Ovary (tissue), 7 donors: ENCODE measurements at regions not wholly inside any gene's neighbourhood (a gene's known extent, or its start where the extent isn't known, plus 50 kb on each side); places are given as distances from the start of the nearest gene placed in this dataset.

ENCODE experiments used
- DNase-seq, 5 donors: peaks; one replicate each; pipeline ENCODE4 v3.0.0-alpha.2; 2019 to 2020
- H3K27ac ChIP-seq, 2 donors: fragments of 200-600 bp; one replicate each; pipeline versions ENCODE4 v1.5.1 to v1.8.0; 2019 to 2022
- H3K27me3 ChIP-seq: fragments of 200-600 bp; one replicate; pipeline ENCODE4 v1.8.0; 2022
- H3K36me3 ChIP-seq: fragments of 200-600 bp; sonication (generic); one replicate; pipeline ENCODE4 v1.5.1; 2019
- H3K4me1 ChIP-seq: one replicate; pipeline ENCODE4 v1.8.1; 2013; ENCODE audit warnings: mild to moderate bottlenecking, moderate library complexity; ENCODE audit not compliant: insufficient read depth
- H3K4me3 ChIP-seq: fragments of 200-600 bp; sonication (generic); one replicate; pipeline ENCODE4 v1.5.1; 2017
- H3K9me3 ChIP-seq, 2 donors: fragments of 200-600 bp in 1 of 2; sonication (generic) in 1 of 2; one replicate each; pipeline versions ENCODE4 v1.5.1 to v1.8.1; 2013 to 2019; ENCODE audit warnings: mild to moderate bottlenecking in 1 of 2, moderate library complexity in 1 of 2
- EP300 ChIP-seq: sonication (generic); formaldehyde crosslinking; IDR thresholded peaks from one replicate; pipeline ENCODE4 v1.6.1; 2017; ENCODE audit warnings: antibody characterized with exemption
- POLR2A ChIP-seq: fragments of 450-650 bp; IDR thresholded peaks from one replicate; pipeline ENCODE4 v1.6.1; 2017; ENCODE audit warnings: antibody characterized with exemption, mild to moderate bottlenecking, moderate library complexity
- WGBS, 3 donors: extraction: QIAGEN DNeasy Blood & Tissue Kit in 1 of 3; methylation state at CpG; one replicate each; pipeline versions ENCODE4 v1.1.5 to v1.1.7; 2013 to 2017; 5-methylcytosine and 5-hydroxymethylcytosine counted together
- intact Hi-C, 4 donors: fragments of 100-400 bp; cut with DNase I; formaldehyde crosslinking; loops; one replicate each; pipeline versions ENCODE4 v1.11.0 to v1.15.1; 2022 to 2023
- TF ChIP-seq, protein P1 (sequence below), 3 donors: fragments of 450-650 bp in 2 of 3; fragments of 200-600 bp in 1 of 3; IDR thresholded peaks; one replicate each; pipeline versions ENCODE4 v1.5.1 to v1.8.0; 2016 to 2022; ENCODE audit warnings: antibody characterized with exemption in 3 of 3, mild to moderate bottlenecking in 1 of 3
- donor health status: DM: no; HTN: no; CAD: no; lungs with moderate emphysema.
- donor health status: DM: no; HTN: no; CAD: no.
- donor health status: Bipolar disorder and iron deficiency.
- donor health status: DM: no; HTN: no; CAD: no.
- donor health status: DM: yes; HTN: yes; CAD: no.

DNA sequence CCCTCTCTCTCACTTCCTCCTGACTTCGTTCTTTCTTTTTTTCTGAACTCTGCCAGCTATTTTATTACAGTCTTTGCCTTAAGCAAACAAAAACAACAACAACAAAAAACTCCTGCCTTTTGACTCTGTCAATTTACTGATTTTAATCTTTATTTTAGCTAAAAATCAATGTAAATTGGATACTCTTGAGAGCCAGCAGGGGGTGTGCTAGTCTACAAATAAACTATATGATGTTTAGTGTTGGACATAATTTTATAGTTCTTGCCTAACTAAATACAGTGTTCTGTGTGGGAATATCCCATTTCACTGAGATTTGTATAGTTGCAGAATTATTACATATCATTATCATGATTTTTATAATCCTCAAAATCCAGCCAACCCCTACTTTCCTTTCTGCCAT is 1199.9 kb upstream of the SPRY2 start:
- no peak for TF ChIP-seq EP300
- TF ChIP-seq POLR2A, result no peak
- TF ChIP-seq, protein P1, sequence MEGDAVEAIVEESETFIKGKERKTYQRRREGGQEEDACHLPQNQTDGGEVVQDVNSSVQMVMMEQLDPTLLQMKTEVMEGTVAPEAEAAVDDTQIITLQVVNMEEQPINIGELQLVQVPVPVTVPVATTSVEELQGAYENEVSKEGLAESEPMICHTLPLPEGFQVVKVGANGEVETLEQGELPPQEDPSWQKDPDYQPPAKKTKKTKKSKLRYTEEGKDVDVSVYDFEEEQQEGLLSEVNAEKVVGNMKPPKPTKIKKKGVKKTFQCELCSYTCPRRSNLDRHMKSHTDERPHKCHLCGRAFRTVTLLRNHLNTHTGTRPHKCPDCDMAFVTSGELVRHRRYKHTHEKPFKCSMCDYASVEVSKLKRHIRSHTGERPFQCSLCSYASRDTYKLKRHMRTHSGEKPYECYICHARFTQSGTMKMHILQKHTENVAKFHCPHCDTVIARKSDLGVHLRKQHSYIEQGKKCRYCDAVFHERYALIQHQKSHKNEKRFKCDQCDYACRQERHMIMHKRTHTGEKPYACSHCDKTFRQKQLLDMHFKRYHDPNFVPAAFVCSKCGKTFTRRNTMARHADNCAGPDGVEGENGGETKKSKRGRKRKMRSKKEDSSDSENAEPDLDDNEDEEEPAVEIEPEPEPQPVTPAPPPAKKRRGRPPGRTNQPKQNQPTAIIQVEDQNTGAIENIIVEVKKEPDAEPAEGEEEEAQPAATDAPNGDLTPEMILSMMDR (IDR thresholded peaks at IDR 0.05), result no peak
- no peaks in the 10 kb centered on the region for H3K4me1 ChIP-seq
- no peak for DNase-seq
- H3K27ac ChIP-seq, result no peak overlapping the region
- H3K36me3 ChIP-seq, result no peaks in the 10 kb centered on the region
- H3K9me3 ChIP-seq, result no peaks in the 10 kb centered on the region
- no peaks in the 10 kb centered on the region for H3K27me3 ChIP-seq
- H3K4me3 ChIP-seq, result no peak overlapping the region
- intact Hi-C loops, result no loop called here
- WGBS, 3 donors, result 57 to 76% (median 67%) methylated on average over 1 of the region's 1 CpG

GRCh38 chr13:81539643-81540150 is 1198.8 kb upstream of the SPRY2 start:
- no peaks in the 10 kb centered on the region for H3K27me3 ChIP-seq
- 56 to 69% (median 64%) methylated on average over 7 of the region's 7 CpGs for WGBS, 3 donors
- DNase-seq, result no peak
- H3K9me3 ChIP-seq, result no peaks in the 10 kb centered on the region
- H3K36me3 ChIP-seq, result no peaks in the 10 kb centered on the region
- H3K4me3 ChIP-seq, result no peak overlapping the region
- no peak overlapping the region for H3K27ac ChIP-seq
- H3K4me1 ChIP-seq, result no peaks in the 10 kb centered on the region
- intact Hi-C loops, result no loop called here
- TF ChIP-seq EP300 (no peak), POLR2A (no peak)
- TF ChIP-seq, protein P1 (IDR thresholded peaks at IDR 0.05), result no peak

DNA sequence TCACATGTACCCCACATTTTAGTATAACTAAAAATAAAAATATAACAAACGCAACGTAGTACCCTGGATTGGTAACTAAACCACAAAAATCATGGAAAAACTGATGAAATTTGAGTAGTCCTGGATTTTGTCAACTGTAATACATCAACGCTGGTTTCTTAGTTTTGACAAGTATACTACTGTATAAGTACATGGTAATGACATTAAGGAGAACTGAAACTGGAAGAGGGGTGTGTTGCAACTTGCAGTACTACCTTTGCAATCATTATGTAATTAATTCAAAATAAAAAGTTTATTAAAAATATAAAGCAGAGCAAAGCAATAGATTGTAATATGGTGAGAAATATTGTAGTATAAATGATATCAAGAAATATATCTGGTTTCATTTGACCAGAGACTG is 1158.0 kb upstream of the SPRY2 start:
- H3K27ac ChIP-seq, result no peak overlapping the region
- no peaks in the 10 kb centered on the region for H3K36me3 ChIP-seq
- intact Hi-C loops, result no loop called here
- no peaks in the 10 kb centered on the region for H3K27me3 ChIP-seq
- H3K9me3 ChIP-seq, result no peaks in the 10 kb centered on the region
- TF ChIP-seq EP300, result no peak
- TF ChIP-seq, protein P1 (IDR thresholded peaks at IDR 0.05), result no peak
- no peak for TF ChIP-seq POLR2A
- DNase-seq, result no peak
- H3K4me3 ChIP-seq, result no peak overlapping the region
- no peaks in the 10 kb centered on the region for H3K4me1 ChIP-seq
- WGBS, 3 donors, result 90 to 91% (median 91%) methylated on average over 3 of the region's 3 CpGs

- intact Hi-C loops, result no loop called here
- H3K9me3 ChIP-seq, result no peaks in the 10 kb centered on the region
- H3K36me3 ChIP-seq, result no peaks in the 10 kb centered on the region
- H3K27ac ChIP-seq, result no peak overlapping the region
- no peaks in the 10 kb centered on the region for H3K27me3 ChIP-seq
- H3K4me3 ChIP-seq, result no peak overlapping the region
- TF ChIP-seq POLR2A, result no peak
- TF ChIP-seq, protein P1 (IDR thresholded peaks at IDR 0.05), result no peak
- TF ChIP-seq EP300, result no peak
- no peaks in the 10 kb centered on the region for H3K4me1 ChIP-seq
- DNase-seq, result no peak
- 91 to 96% (median 95%) methylated on average over 4 of the region's 4 CpGs for WGBS, 3 donors
These were observed 1152.2 kb upstream of the SPRY2 start for GRCh38 chr13:81493144-81493543.

DNA sequence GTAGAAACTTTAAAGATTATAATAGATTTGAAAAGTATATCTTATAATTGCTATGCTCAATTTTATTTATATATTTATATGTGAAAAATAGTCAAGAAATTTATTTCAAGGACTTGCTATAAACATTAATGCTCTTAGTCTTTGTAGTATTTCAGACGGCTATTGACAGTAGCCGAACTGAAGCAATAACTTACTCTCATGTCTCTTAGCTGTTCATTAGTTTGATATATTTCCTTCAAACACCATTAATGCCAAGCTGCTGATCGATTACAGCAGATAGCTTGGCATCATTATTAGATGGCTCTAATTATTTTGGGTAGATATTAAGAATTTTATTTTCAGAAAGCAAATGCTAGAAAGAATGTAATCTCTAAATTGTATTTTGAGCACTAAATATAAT is 1151.5 kb upstream of the SPRY2 start:
- WGBS, 3 donors, result 67 to 82% (median 69%) methylated on average over 3 of the region's 3 CpGs
- intact Hi-C loops, result no loop called here
- H3K9me3 ChIP-seq, result no peaks in the 10 kb centered on the region
- no peak for DNase-seq
- H3K36me3 ChIP-seq, result no peaks in the 10 kb centered on the region
- no peak overlapping the region for H3K4me3 ChIP-seq
- no peaks in the 10 kb centered on the region for H3K27me3 ChIP-seq
- H3K27ac ChIP-seq, result no peak overlapping the region
- H3K4me1 ChIP-seq, result no peaks in the 10 kb centered on the region
- TF ChIP-seq, protein P1 (IDR thresholded peaks at IDR 0.05), result no peak
- no peak for TF ChIP-seq EP300
- no peak for TF ChIP-seq POLR2A
